GM23338 (cell line): ENCODE measurements at regions not wholly inside any gene's neighbourhood (a gene's known extent, or its start where the extent isn't known, plus 50 kb on each side); places are given as distances from the start of the nearest gene placed in this dataset.

Experiments used
- ATAC-seq: fragments of 200-7000 bp; cut with Tn5 transposase; 3 replicates; pipeline ENCODE4 v1.9.1; 2020
- DNase-seq: peaks from one replicate; pipeline ENCODE4 v3.0.0-alpha.2; 2015; ENCODE audit warnings: low spot score
- H2AFZ ChIP-seq: fragments of 200-600 bp; sonication (generic); 2 replicates; pipeline ENCODE4 v1.8.0; 2016; ENCODE audit warnings: antibody characterized with exemption, mild to moderate bottlenecking, moderate library complexity
- H3F3A ChIP-seq: fragments of 200-600 bp; sonication (generic); replicated peaks from 2 replicates; pipeline ENCODE4 v1.8.0; 2017; ENCODE audit warnings: antibody characterized with exemption, mixed run types, low read depth
- H3K27ac ChIP-seq: fragments of 200-600 bp; sonication (generic); 2 replicates; pipeline ENCODE4 v1.6.1; 2016; ENCODE audit warnings: low read depth
- H3K27me3 ChIP-seq: fragments of 200-600 bp; sonication (generic); 2 replicates; pipeline ENCODE4 v1.8.0; 2016; ENCODE audit warnings: mild to moderate bottlenecking, mixed run types, moderate library complexity; ENCODE audit not compliant: insufficient read depth
- H3K36me3 ChIP-seq: fragments of 200-600 bp; sonication (generic); 2 replicates; pipeline ENCODE4 v1.8.0; 2016; ENCODE audit warnings: mild to moderate bottlenecking; ENCODE audit not compliant: insufficient read depth
- H3K4me1 ChIP-seq: fragments of 200-600 bp; sonication (generic); 2 replicates; pipeline ENCODE4 v1.8.0; 2016; ENCODE audit warnings: mild to moderate bottlenecking, moderate library complexity; ENCODE audit not compliant: insufficient read depth
- H3K4me2 ChIP-seq: fragments of 200-600 bp; sonication (generic); 2 replicates; pipeline ENCODE4 v1.7.1; 2017; ENCODE audit warnings: mixed run types
- H3K4me3 ChIP-seq: fragments of 200-600 bp; sonication (generic); 2 replicates; pipeline ENCODE4 v1.6.1; 2016; ENCODE audit warnings: mixed run types
- H3K79me2 ChIP-seq: fragments of 200-600 bp; sonication (generic); replicated peaks from 2 replicates; pipeline ENCODE4 v1.8.0; 2017; ENCODE audit warnings: mild to moderate bottlenecking; ENCODE audit not compliant: insufficient read depth
- H3K9me2 ChIP-seq: fragments of 200-600 bp; sonication (generic); 2 replicates; pipeline ENCODE4 v1.8.0; 2017; ENCODE audit not compliant: insufficient read depth
- H4K20me1 ChIP-seq: fragments of 200-600 bp; sonication (generic); replicated peaks from 2 replicates; pipeline ENCODE4 v1.8.0; 2017; ENCODE audit warnings: mild to moderate bottlenecking; ENCODE audit not compliant: insufficient read depth
- H3K27ac Mint-ChIP-seq: 2 replicates; pipeline ENCODE4 v1.8.0; 2020; ENCODE audit warnings: inconsistent platforms, mild to moderate bottlenecking, moderate library complexity, mixed read lengths
- H3K27me3 Mint-ChIP-seq: 3 replicates; pipeline ENCODE4 v1.8.0; 2022; ENCODE audit warnings: low read depth, mild to moderate bottlenecking, moderate library complexity, mixed read lengths, inconsistent platforms; ENCODE audit not compliant: insufficient read depth, poor library complexity
- H3K36me3 Mint-ChIP-seq: 3 replicates; pipeline ENCODE4 v1.8.0; 2021; ENCODE audit warnings: low read depth, mild to moderate bottlenecking, inconsistent platforms, moderate library complexity, mixed read lengths
- H3K4me1 Mint-ChIP-seq: 3 replicates; pipeline ENCODE4 v1.8.0; 2020; ENCODE audit warnings: mild to moderate bottlenecking, inconsistent platforms, mixed read lengths
- H3K4me3 Mint-ChIP-seq: 3 replicates; pipeline ENCODE4 v1.8.0; 2021; ENCODE audit warnings: moderate library complexity, mild to moderate bottlenecking, inconsistent platforms, mixed read lengths
- H3K9me3 Mint-ChIP-seq: 3 replicates; pipeline ENCODE4 v1.8.0; 2020; ENCODE audit warnings: moderate library complexity, mild to moderate bottlenecking, inconsistent platforms, mixed read lengths
- CTCF ChIP-seq, 2 experiments: fragments of 200-600 bp in 1 of 2; sonication (generic) in 1 of 2; conservative IDR thresholded peaks; 2 replicates each; pipeline versions ENCODE4 v1.5.1 to v1.6.1; 2016 to 2017; ENCODE audit warnings: antibody characterized with exemption in 2 of 2, low read depth in 2 of 2, mild to moderate bottlenecking in 2 of 2, moderate library complexity in 1 of 2
- ZNF331 ChIP-seq: fragments of 250-450 bp; sonication (Bioruptor Pico); IDR thresholded peaks from 2 replicates; pipeline ENCODE4 v1.5.0; 2020; ENCODE audit warnings: low read depth, mild to moderate bottlenecking, moderate library complexity
- TF ChIP-seq, protein P1 (sequence below): IDR thresholded peaks from one replicate; pipeline ENCODE4 v1.6.1; 2018; ENCODE audit warnings: antibody characterized with exemption; ENCODE audit not compliant: unreplicated experiment

- peak; percentile 66 for ATAC-seq
Observed at GRCh38 chr3:22685597-22685996, 517.5 kb upstream of the UBE2E2 start.

GRCh38 chr3:22691407-22691806 is 511.7 kb upstream of the UBE2E2 start:
- H2AFZ ChIP-seq: peak overlapping the region; percentile 80; the same call in 1 of the 2 replicates
- no peaks in the 10 kb centered on the region for H3K36me3 Mint-ChIP-seq
- no peaks in the 10 kb centered on the region for H4K20me1 ChIP-seq
- H3K9me3 Mint-ChIP-seq: no peaks in the 10 kb centered on the region
- H3K27ac Mint-ChIP-seq: peak overlapping the region; percentile 77; the same call in 1 of the 2 replicates
- no peaks in the 10 kb centered on the region for H3K9me2 ChIP-seq
- H3K27ac ChIP-seq: no peak overlapping the region
- ATAC-seq (peak; percentile 77), DNase-seq (peak; percentile 24)
- peaks cover 12% of the 10 kb centered on the region for H3K4me1 ChIP-seq
- H3K27me3 ChIP-seq: no peaks in the 10 kb centered on the region
- H3K4me1 Mint-ChIP-seq: peaks cover 4% of the 10 kb centered on the region; the same call in 2 of the 3 replicates
- H3F3A ChIP-seq: no peaks in the 10 kb centered on the region
- H3K79me2 ChIP-seq: no peaks in the 10 kb centered on the region
- no peaks in the 10 kb centered on the region for H3K27me3 Mint-ChIP-seq
- TF ChIP-seq ZNF331 (CRISPR knock-in tag): no peak
- no peaks in the 10 kb centered on the region for H3K36me3 ChIP-seq
- H3K4me3 Mint-ChIP-seq: no peak overlapping the region
- no peak overlapping the region for H3K4me3 ChIP-seq
- no peak overlapping the region for H3K4me2 ChIP-seq

More at GRCh38 chr3:22685597-22685996, 517.5 kb upstream of the UBE2E2 start:
- no peaks in the 10 kb centered on the region for H3K79me2 ChIP-seq
- H3K27me3 ChIP-seq: no peaks in the 10 kb centered on the region
- H3F3A ChIP-seq: no peaks in the 10 kb centered on the region
- no peak overlapping the region for H2AFZ ChIP-seq
- Mint-ChIP-seq H3K9me3 (no peaks in the 10 kb centered on the region), H3K4me3 (no peak overlapping the region), H3K27ac (no peak overlapping the region), H3K4me1 (no peaks in the 10 kb centered on the region; the same call in 2 of the 3 replicates), H3K27me3 (no peaks in the 10 kb centered on the region), H3K36me3 (no peaks in the 10 kb centered on the region)
- peaks cover 2% of the 10 kb centered on the region; the same call in 1 of the 2 replicates for H3K9me2 ChIP-seq
- H3K4me3 ChIP-seq: no peak overlapping the region
- H3K27ac ChIP-seq: no peak overlapping the region
- TF ChIP-seq CTCF (conservative IDR thresholded peaks at IDR 0.05; ENCODE audit: low read depth in 2 of 2): peak; percentile 56 to 74
- TF ChIP-seq, protein P1, sequence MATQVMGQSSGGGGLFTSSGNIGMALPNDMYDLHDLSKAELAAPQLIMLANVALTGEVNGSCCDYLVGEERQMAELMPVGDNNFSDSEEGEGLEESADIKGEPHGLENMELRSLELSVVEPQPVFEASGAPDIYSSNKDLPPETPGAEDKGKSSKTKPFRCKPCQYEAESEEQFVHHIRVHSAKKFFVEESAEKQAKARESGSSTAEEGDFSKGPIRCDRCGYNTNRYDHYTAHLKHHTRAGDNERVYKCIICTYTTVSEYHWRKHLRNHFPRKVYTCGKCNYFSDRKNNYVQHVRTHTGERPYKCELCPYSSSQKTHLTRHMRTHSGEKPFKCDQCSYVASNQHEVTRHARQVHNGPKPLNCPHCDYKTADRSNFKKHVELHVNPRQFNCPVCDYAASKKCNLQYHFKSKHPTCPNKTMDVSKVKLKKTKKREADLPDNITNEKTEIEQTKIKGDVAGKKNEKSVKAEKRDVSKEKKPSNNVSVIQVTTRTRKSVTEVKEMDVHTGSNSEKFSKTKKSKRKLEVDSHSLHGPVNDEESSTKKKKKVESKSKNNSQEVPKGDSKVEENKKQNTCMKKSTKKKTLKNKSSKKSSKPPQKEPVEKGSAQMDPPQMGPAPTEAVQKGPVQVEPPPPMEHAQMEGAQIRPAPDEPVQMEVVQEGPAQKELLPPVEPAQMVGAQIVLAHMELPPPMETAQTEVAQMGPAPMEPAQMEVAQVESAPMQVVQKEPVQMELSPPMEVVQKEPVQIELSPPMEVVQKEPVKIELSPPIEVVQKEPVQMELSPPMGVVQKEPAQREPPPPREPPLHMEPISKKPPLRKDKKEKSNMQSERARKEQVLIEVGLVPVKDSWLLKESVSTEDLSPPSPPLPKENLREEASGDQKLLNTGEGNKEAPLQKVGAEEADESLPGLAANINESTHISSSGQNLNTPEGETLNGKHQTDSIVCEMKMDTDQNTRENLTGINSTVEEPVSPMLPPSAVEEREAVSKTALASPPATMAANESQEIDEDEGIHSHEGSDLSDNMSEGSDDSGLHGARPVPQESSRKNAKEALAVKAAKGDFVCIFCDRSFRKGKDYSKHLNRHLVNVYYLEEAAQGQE: no peak
- H3K4me1 ChIP-seq: peaks cover 1% of the 10 kb centered on the region
- H3K4me2 ChIP-seq: no peak overlapping the region
- H4K20me1 ChIP-seq: no peaks in the 10 kb centered on the region
- H3K36me3 ChIP-seq: no peaks in the 10 kb centered on the region
- peak; percentile 45 for DNase-seq
